D721Med (cell line): ENCODE measurements at regions not wholly inside any gene's neighbourhood (a gene's known extent, or its start where the extent isn't known, plus 50 kb on each side); places are given as distances from the start of the nearest gene placed in this dataset.
"Not testable (repeated sequence)": the region's sequence is repeated elsewhere in the genome, so short reads cannot be mapped to it uniquely, and the experiment has no call there.

Experiments
- DNase-seq: peaks from one replicate; pipeline ENCODE4 v3.0.0; 2011; ENCODE audit warnings: low spot score; ENCODE audit not compliant: insufficient read length
- FAIRE-seq: peaks from 2 replicates; lab custom pipeline; 2011; peaks lifted over from hg19 to GRCh38; lab: Jason Lieb, UNC
- TF ChIP-seq, protein P1 (sequence below): IDR thresholded peaks from 2 replicates; pipeline ENCODE4 v1.5.1; 2012; ENCODE audit warnings: mild to moderate bottlenecking, control low read depth; ENCODE audit not compliant: insufficient read depth; ENCODE audit errors: missing control alignments

DNA sequence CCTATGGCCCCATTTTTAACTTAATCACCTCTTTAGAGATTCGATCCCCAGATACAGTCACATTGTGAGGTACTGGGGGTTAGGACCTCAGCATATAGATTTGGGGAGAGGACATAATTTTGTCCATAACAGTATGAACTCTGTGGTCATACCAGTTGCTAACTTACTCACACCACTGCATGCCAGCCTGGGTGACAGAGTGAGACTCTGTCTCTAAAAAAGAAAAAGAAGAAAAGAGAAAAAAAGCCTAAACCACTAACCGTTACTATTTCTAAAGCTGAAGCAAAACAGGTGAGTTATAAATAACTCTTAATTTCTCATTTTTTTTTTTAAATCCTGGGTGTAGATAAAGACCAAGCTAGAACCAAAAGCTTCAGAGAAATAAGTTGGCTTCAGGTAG is 155.1 kb upstream of the AUTS2 start:
- FAIRE-seq (no peak), DNase-seq (no peak)
- TF ChIP-seq, protein P1, sequence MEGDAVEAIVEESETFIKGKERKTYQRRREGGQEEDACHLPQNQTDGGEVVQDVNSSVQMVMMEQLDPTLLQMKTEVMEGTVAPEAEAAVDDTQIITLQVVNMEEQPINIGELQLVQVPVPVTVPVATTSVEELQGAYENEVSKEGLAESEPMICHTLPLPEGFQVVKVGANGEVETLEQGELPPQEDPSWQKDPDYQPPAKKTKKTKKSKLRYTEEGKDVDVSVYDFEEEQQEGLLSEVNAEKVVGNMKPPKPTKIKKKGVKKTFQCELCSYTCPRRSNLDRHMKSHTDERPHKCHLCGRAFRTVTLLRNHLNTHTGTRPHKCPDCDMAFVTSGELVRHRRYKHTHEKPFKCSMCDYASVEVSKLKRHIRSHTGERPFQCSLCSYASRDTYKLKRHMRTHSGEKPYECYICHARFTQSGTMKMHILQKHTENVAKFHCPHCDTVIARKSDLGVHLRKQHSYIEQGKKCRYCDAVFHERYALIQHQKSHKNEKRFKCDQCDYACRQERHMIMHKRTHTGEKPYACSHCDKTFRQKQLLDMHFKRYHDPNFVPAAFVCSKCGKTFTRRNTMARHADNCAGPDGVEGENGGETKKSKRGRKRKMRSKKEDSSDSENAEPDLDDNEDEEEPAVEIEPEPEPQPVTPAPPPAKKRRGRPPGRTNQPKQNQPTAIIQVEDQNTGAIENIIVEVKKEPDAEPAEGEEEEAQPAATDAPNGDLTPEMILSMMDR: no peak

DNA sequence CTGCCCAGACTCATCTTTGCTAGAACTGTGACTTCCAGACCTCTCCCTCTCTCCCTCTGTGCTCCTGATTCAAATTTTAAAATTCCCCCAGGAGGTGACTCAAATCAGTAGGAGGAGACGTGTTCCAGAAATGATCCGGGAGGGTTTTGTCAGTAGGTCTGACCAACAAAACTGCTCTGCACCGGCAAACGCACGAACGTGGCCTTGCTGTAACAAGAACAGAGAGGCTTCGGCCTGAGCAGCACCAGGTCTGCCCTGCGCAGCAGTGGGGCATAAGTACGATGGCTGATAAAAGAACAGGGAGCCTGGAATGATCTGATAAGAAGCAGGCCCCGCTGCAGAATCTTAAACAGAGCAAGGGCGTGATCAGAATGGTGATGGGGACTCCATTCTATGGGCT is 152.7 kb upstream of the AUTS2 start:
- TF ChIP-seq, protein P1: no peak
- DNase-seq (no peak), FAIRE-seq (no peak)

DNA sequence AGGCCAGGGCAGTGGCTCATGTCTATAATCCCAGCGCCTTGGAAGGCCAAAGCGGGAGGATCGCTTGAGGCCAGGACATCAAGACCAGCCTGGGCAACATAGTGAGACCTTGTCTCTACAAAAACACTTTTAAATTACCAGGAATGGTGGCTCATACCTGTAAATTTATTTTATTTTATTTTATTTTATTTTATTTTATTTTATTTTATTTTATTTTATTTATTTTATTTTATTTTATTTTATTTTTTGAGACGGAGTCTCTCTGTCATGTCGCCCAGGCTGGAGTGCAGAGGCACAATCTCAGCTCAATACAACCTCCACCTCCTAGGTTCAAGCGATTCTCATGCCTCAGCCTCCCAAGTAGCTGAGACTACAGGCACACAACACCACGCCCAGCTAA is 152.1 kb upstream of the AUTS2 start:
- not testable (repeated sequence) for FAIRE-seq

DNA sequence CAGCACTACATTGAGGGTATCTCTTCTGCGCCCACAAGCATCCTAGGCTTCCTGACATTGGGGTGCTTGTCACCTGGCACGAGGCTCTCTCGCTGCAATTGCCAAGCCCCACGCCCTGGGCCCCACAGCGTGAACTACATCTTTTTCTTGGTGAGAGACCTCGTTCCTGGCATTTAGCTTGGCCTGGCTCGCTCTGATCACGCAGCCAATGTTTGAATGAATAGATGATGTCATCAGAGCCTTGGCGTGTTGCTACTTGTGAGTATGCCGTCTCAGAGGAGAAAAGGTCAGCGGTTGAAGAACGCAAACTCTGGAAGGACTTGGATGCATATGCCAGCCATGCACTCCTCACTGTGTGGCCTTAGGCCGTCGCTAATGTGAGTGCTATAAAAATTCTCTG is 150.2 kb upstream of the AUTS2 start:
- TF ChIP-seq, protein P1: no peak
- no peak for FAIRE-seq
- no peak for DNase-seq

More for the DNA sequence above, 152.1 kb upstream of the AUTS2 start:
- not testable (repeated sequence) for DNase-seq

DNA sequence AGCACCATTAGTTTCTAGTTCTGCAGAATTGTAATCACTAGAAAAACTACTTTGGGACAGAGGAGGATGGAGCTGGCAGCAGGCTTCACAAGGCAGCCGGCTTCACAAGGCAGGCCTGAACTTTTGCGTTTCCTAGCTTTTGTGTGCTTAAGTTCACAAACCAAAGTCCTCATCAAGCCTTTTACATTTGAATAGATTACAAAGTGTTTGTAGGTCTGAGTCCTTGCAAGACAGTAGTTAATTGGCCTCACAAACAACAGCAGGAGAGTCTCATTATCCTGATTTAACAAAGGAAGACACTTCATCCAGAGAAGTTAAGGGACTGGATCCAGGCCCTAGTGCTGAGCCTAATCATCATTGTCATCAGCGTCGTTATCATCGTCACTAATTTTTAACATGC is 147.8 kb upstream of the AUTS2 start:
- TF ChIP-seq, protein P1: no peak
- FAIRE-seq: no peak
- no peak for DNase-seq

DNA sequence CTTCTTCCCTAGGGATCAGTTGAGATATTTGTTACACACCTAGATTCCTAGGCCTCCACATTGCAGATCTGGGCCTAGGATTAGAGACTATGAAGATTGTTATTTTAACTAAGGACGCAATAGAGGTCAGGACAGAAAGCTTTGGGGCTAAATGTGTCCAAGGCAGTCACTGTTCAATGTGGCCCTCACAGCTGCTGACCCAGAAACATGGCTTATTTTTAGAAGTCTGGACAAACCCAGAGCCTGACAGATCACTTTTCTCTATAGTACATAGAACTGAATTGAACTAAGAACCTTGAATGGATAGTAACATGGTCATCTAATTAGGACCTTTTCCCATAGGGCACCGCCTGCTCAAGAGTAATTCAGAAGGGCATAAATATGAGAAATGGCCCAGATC is 146.6 kb upstream of the AUTS2 start:
- DNase-seq (no peak), FAIRE-seq (no peak)
- TF ChIP-seq, protein P1: no peak

DNA sequence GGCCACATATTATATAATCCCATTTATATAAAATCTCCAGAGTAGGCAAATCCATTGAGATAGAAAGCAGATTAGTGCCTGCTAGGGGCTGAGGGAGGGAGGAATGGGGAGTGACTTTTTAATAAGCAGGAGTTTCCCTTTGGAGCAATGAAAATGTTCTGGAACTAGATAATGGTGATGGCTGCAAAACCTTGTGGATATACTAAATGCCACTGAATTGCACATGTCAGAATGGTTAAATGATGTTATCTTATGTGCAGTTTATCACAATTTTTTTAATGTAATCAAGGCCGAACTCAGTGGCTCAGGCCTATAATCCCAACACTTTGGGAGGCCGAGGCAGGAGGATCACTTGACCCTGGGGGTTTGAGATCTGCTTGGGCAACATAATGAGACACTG is 145.5 kb upstream of the AUTS2 start:
- FAIRE-seq: no peak
- DNase-seq: no peak
- TF ChIP-seq, protein P1: no peak

DNA sequence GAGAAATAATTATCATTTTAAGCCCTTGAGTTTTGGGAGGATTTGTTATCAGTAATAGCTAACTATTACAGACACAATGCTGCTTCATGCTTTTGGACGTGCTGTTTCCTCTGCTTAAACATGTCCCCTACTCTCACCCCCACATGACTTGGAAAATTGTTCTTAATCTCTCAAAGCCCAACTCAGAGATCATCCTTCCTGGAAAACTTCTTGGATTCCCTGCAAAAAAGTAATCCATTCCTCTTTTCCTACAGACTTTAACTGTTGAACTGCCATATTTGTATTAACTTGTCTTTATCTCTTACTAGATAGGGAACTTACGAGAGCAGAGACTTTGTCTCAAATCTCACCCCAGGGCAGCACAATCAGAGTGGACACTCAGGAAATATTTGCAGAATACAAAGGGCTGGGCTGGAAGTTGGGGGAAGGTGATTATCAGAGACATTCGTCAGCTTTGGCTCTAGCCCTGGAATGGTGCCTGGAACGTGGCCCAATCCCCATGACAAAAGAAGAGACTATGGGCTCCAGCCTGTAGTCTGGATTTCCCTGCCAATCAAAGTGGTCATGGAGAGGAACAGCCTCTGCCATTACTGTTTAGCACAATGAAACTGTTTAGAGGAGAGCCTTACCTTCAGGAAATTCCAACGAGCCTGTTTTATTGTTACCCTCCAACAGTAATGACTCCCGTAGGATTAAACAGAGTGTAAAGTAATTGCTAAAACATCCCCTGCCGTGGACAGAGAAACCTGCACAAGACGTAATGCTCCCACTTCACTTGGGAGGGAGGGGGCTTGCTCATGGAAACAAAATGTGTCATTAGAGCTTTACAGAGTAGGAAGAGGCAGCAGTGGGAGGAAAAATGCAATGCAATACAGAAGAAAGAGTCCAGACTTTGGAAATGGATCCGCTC is 140.4 kb upstream of the AUTS2 start:
- DNase-seq (no peak), FAIRE-seq (no peak)
- TF ChIP-seq, protein P1: no peak
